ENCODE measurements at regions not wholly inside any gene's neighbourhood (a gene's known extent, or its start where the extent isn't known, plus 50 kb on each side); places are given as distances from the start of the nearest gene placed in this dataset.

GRCh38 chr7:41568135-41568534 is 134.8 kb downstream of the INHBA start:
- TF ChIP-seq EZH2 (IDR thresholded peaks at IDR 0.05; ENCODE audit: low read depth, low read length, severe bottlenecking) (no peak), ATF2 (IDR thresholded peaks at IDR 0.05; ENCODE audit: low read length) (no peak), POLR2A (IDR thresholded peaks at IDR 0.05; ENCODE audit: control extremely low read depth in 1 of 2, low read depth in 2 of 2, low read length in 2 of 2) (no peak), CTCF (IDR thresholded peaks at IDR 0.05; ENCODE audit: control extremely low read depth in 1 of 3, insufficient read depth in 1 of 3, low read depth in 1 of 3, low read length in 3 of 3) (no peak), HDAC2 (IDR thresholded peaks at IDR 0.05; ENCODE audit: borderline replicate concordance in 1 of 2, low read depth in 2 of 2, low read length in 2 of 2) (no peak), SIX5 (IDR thresholded peaks at IDR 0.05; ENCODE audit: low read depth, low read length) (no peak), SP1 (IDR thresholded peaks at IDR 0.05; ENCODE audit: low read depth, low read length) (no peak)
- TF ChIP-seq, protein P1, sequence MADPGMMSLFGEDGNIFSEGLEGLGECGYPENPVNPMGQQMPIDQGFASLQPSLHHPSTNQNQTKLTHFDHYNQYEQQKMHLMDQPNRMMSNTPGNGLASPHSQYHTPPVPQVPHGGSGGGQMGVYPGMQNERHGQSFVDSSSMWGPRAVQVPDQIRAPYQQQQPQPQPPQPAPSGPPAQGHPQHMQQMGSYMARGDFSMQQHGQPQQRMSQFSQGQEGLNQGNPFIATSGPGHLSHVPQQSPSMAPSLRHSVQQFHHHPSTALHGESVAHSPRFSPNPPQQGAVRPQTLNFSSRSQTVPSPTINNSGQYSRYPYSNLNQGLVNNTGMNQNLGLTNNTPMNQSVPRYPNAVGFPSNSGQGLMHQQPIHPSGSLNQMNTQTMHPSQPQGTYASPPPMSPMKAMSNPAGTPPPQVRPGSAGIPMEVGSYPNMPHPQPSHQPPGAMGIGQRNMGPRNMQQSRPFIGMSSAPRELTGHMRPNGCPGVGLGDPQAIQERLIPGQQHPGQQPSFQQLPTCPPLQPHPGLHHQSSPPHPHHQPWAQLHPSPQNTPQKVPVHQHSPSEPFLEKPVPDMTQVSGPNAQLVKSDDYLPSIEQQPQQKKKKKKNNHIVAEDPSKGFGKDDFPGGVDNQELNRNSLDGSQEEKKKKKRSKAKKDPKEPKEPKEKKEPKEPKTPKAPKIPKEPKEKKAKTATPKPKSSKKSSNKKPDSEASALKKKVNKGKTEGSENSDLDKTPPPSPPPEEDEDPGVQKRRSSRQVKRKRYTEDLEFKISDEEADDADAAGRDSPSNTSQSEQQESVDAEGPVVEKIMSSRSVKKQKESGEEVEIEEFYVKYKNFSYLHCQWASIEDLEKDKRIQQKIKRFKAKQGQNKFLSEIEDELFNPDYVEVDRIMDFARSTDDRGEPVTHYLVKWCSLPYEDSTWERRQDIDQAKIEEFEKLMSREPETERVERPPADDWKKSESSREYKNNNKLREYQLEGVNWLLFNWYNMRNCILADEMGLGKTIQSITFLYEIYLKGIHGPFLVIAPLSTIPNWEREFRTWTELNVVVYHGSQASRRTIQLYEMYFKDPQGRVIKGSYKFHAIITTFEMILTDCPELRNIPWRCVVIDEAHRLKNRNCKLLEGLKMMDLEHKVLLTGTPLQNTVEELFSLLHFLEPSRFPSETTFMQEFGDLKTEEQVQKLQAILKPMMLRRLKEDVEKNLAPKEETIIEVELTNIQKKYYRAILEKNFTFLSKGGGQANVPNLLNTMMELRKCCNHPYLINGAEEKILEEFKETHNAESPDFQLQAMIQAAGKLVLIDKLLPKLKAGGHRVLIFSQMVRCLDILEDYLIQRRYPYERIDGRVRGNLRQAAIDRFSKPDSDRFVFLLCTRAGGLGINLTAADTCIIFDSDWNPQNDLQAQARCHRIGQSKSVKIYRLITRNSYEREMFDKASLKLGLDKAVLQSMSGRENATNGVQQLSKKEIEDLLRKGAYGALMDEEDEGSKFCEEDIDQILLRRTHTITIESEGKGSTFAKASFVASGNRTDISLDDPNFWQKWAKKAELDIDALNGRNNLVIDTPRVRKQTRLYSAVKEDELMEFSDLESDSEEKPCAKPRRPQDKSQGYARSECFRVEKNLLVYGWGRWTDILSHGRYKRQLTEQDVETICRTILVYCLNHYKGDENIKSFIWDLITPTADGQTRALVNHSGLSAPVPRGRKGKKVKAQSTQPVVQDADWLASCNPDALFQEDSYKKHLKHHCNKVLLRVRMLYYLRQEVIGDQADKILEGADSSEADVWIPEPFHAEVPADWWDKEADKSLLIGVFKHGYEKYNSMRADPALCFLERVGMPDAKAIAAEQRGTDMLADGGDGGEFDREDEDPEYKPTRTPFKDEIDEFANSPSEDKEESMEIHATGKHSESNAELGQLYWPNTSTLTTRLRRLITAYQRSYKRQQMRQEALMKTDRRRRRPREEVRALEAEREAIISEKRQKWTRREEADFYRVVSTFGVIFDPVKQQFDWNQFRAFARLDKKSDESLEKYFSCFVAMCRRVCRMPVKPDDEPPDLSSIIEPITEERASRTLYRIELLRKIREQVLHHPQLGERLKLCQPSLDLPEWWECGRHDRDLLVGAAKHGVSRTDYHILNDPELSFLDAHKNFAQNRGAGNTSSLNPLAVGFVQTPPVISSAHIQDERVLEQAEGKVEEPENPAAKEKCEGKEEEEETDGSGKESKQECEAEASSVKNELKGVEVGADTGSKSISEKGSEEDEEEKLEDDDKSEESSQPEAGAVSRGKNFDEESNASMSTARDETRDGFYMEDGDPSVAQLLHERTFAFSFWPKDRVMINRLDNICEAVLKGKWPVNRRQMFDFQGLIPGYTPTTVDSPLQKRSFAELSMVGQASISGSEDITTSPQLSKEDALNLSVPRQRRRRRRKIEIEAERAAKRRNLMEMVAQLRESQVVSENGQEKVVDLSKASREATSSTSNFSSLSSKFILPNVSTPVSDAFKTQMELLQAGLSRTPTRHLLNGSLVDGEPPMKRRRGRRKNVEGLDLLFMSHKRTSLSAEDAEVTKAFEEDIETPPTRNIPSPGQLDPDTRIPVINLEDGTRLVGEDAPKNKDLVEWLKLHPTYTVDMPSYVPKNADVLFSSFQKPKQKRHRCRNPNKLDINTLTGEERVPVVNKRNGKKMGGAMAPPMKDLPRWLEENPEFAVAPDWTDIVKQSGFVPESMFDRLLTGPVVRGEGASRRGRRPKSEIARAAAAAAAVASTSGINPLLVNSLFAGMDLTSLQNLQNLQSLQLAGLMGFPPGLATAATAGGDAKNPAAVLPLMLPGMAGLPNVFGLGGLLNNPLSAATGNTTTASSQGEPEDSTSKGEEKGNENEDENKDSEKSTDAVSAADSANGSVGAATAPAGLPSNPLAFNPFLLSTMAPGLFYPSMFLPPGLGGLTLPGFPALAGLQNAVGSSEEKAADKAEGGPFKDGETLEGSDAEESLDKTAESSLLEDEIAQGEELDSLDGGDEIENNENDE (IDR thresholded peaks at IDR 0.05; ENCODE audit: insufficient replicate concordance, low read length), result no peak
